ENCODE measurements at regions not wholly inside any gene's neighbourhood (a gene's known extent, or its start where the extent isn't known, plus 50 kb on each side); places are given as distances from the start of the nearest gene placed in this dataset.

- TF ChIP-seq, protein P1, sequence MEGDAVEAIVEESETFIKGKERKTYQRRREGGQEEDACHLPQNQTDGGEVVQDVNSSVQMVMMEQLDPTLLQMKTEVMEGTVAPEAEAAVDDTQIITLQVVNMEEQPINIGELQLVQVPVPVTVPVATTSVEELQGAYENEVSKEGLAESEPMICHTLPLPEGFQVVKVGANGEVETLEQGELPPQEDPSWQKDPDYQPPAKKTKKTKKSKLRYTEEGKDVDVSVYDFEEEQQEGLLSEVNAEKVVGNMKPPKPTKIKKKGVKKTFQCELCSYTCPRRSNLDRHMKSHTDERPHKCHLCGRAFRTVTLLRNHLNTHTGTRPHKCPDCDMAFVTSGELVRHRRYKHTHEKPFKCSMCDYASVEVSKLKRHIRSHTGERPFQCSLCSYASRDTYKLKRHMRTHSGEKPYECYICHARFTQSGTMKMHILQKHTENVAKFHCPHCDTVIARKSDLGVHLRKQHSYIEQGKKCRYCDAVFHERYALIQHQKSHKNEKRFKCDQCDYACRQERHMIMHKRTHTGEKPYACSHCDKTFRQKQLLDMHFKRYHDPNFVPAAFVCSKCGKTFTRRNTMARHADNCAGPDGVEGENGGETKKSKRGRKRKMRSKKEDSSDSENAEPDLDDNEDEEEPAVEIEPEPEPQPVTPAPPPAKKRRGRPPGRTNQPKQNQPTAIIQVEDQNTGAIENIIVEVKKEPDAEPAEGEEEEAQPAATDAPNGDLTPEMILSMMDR (IDR thresholded peaks at IDR 0.05) = no peak
- no peak for TF ChIP-seq EP300 (IDR thresholded peaks at IDR 0.05)
- no peak for TF ChIP-seq POLR2A (IDR thresholded peaks at IDR 0.05)
- no peak for TF ChIP-seq POLR2AphosphoS5 (IDR thresholded peaks at IDR 0.05)
Measured at GRCh38 chr3:117303443-117303842, 593.9 kb downstream of the TUSC7 start.
